GM19023 (cell line): ENCODE measurements at regions not wholly inside any gene's neighbourhood (a gene's known extent, or its start where the extent isn't known, plus 50 kb on each side); places are given as distances from the start of the nearest gene placed in this dataset.

Source experiments
- ATAC-seq: cut with Tn5 transposase; IDR thresholded peaks from one replicate; pipeline ENCODE4 v1.9.1; 2021; ENCODE audit warnings: mild to moderate bottlenecking, moderate library complexity; ENCODE audit not compliant: unreplicated experiment

DNA sequence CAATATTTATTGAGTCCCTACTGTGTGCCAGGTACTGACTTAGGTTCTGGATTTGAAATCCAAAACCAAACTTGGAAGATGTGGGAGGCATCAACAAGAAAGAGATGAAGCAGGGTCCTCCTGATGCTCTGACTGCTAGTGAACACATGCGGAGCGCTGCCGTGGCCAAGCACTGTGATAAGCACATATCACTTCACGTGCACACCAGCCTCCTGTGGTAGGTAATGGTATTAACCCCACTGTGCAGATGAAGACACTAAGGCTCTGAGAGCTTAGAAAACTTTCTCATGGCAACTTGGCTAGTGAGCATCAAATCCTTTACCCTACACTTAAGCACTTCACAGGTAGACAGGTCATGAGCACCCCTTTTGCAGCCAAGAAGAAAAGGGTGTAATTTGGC, 216.1 kb downstream of the HAUS1 start:
- no peak for ATAC-seq

DNA sequence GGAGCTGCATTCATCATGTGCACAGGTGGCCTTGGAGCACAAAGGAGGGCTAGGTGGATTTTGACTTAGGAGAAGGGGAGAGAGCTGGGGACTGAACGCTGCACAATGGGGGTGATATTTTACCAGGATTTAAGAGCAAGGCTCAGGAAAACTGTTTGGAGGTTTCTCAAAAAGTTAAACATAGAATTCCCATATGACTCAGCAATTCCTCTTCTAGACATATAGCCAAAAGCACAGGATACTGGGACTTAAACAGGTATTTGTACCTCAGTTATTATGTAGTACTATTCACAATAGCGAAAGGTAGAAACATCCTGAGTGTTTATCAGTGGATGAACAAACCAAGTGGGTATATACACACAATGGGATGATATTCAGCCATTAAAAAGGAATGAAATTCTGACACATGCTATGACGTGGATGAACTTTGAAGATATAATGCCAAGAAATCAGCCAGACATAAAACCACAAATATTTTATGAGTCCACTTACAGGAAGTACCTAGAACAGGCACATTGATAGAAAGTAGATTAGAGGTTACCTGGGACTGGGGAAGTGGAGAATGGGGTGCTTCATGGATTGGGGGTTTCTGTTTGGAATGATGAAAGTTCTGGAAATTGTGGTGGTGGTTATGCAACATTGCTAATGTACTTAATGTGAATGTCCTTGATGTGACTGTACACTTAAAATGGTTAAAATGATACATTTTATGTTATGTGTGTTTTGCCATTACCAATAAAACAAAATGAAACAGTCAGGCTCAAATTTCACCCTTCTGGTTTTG, 216.9 kb downstream of the HAUS1 start:
- ATAC-seq, result no peak

DNA sequence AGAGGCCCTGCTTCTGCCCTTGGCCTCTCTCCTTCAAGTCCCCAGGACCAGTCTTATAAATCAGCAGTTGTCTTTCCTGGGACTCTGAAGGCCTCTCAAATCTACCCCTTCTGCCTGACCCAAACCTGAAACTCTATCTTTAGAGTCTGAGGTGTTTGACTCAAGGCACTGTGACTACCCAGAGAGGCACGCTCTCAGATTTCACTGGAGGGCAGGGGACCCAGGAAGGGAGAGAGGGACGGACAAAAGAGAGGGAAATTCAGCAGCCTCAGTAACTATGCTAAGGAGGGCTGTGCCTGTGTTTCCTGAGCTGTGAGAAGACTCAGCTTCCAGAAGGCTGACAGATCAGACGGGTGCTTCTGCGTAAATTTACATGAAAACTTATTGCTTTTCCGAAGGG, 217.8 kb downstream of the HAUS1 start:
- ATAC-seq, result no peak

DNA sequence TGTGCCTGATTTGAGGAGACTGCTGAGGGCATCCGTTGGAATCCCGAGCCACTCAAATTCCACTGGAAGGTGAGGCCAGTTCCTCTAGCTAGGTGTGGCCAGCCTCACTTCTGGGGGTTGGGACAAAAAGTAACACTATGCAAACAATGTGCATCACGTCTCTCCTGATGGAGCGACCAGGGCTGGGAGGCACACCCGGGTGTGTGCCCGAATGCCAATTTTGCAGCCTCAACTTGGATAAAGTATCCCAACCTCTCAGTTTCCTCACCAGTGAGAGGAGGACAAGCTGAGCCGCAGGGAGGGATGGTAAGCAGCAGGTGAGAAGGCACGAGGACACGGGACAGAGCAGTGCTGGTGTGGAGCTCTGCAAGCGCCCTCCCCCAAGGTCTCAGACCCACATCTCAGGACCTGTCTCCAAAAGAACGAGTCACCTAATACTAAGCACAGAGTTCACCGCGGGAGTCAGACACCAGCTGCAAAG, 218.3 kb downstream of the HAUS1 start:
- no peak for ATAC-seq

DNA sequence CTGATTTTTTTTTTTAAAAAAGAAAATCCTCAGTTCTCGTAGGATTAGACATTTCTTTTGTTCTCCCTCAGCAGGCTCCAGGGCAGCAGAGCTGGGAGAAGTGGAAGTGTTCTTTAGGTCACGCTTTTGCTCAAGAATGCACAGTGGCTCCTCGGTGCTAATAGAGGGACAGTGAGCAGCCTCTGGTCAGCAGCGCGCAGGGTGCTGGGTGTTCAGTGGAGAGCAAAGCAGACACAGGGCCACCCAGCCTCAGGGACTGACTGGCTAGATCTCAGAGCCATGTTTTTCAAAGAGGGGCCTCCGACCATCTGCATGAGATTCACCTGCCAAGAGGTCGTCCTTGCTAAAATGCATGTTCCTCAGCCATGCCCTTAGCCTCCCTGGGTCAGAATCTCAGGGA, 218.8 kb downstream of the HAUS1 start:
- no peak for ATAC-seq

DNA sequence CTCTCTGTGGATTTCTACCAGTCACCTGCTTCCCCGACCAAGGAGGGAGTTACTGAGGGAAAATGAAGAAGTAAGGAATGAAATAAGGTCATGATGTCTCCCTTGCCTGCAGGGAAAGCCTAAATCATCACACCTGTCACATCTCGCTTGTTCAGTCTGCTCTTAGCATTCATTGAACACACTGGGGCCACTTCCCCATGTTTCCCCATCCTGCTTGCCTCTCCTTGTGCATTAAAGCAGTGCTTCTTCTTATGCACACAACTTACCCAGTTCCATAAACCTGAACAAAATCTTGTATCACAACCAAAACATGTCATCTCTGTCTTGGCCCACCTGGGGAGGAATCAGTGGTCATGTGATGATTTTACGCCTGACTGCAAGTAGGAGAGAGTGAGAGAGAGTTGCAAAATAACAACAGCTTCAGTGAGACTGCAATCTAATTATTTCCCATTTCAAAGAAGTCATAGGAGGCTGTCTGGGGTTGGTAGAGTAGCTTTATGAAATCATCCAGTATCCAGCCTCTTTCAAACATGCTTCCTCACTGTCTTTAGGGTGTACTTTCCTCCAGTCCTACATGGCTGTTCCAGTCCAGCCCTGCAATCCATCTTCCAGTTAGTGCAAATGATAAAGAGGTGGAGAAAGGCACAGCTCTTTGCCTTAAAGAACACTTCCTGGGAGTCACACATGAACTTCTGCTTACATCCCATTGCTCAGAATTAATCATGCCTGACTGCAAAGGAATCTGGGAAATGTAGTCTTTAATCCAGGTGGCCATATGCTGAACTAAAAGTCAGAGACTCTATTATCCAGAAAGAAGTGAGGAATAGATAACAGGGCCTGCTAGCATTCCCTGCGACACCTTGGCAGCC, 220.1 kb downstream of the HAUS1 start:
- ATAC-seq, result no peak

DNA sequence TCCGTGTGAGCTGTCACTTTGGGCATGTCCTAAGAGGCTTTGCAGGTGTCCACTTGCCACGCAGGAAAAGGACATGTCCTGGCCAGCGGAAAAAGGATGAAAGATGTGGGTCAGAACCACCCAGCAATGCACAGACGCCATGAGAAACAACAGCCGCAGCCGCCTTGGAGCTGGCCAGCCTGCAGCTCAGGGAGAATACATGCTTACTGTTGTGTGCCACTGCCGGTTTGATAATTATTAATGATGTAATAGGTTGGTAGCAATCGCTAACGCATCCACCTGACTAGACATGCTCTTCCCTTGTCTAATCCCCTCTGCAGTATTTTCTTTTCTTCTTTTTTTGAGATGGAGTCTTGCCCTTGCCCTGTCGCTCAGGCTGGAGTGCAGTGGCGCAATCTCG, 221.7 kb downstream of the HAUS1 start:
- ATAC-seq, result no peak

DNA sequence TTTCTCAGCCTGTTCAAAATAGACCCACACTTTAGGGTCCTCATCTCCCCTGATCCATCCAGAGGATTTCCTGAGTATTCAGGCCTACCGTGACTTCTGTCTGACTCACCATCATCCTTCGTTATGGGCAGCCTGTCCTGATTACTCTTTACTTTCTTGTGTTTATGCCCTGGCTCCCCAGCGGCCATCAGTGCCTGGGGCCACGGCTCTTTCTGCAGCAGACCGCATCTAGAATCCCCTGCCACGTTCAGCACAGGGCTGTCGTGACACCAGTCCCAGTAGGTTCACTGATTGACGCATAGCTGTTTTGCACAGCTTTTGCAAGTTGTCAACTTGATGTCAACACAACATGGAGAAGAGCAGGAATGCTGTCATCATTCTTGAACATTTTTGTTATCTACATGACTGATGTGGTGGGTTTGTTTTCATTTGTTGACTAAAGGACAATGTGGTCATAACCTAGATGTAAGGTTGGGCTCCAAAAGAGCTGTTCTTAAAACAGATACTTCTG, 225.6 kb downstream of the HAUS1 start:
- ATAC-seq, result no peak

DNA sequence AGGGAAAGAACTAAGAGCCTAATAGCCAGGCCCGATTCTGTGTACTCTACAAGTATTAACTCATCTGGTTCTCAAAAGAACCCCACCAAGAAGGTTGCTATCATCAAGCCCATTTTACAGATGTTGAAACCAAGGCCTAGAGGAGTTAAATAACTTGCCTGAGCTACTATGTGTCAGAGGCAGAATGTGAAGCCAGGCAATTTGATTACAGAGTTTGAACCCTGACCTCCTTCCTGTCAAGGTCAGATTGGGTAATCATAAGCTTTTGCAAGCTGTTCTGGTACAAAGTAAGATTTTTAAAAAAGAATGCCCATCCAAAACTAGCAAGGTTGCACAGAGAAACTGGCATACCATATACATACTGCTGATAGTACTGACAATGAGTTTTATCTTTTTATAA, 227.1 kb downstream of the HAUS1 start:
- ATAC-seq, result no peak

DNA sequence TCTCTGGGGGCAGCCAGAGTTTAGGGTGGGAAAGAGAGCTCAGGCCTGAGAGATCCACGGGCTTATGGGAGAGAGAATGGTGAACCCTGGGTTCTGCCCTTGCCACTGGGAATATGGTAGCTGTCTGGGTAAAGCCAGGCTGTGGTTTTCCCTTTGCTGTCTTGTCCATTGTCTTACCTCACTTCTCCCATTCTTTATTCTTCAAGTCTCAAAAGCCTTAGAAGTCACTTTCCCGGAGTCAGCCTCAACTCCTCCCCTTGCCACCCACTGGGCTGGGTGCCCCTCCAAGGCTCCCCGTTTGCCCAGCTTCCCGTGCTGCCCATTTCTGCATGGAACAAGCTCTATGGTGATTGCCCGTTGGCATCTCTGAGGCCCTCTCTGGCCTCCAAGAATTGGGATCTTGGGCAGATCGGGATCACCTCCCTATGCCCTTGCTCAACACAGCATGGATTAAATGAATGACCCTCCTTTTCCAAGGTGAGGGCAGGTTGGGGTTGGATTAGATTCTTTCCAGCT, 228.2 kb downstream of the HAUS1 start:
- no peak for ATAC-seq

DNA sequence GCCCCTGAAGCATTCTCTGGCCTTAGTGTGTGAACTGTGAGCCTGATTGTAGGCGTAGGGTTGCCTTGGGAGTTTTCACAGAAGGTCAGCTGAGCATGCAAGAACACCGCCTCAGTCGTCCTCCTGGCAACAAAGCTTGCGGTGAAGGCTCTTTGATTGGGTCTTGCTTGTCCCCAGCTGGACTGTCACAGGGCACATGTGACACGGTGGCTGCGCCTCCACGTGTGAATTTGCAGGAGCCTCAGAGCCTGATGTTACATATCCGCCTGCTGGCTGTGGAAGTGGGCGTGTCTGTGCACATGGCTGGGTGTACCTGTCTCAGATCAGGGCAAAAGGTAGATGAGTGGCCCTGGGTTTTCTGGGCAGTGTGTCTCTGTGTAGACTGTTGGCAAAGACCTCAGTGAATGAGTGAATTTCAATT, 228.7 kb downstream of the HAUS1 start:
- no peak for ATAC-seq

DNA sequence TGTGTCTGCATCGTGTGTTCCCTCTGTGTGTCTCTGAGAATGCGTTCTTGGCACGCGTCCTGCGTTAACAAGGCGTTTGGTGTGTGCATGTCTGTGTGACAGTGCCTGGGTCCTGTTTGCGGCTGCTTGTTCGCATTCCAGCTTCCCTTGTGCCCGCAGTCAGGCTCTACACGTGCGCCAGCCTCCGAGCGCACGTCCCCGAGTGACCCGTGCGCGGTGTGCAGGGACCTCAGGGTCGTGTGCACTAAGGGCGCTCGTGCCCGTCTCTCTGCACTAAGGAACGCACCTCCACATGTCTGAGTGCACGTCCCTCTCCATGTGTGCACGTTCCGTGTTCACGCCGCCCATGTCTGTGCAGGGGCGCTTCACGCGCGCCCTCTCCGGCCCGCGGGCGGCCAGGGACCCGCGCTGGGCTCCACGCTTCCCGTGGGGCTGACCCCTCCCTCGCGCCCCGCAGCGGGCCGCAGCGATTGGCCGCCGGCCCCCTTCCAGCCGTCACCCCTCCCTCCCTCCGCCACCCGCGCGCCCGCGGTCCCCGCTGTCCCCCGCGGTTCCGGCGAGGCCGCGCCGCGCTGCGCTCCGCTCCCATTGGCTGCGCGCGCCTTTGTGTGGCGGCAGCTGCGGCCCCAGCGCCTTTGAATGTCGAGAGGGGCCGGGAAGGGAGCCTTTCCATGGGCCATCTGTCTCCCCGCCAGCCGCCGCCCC, 229.4 kb downstream of the HAUS1 start:
- no peak for ATAC-seq

DNA sequence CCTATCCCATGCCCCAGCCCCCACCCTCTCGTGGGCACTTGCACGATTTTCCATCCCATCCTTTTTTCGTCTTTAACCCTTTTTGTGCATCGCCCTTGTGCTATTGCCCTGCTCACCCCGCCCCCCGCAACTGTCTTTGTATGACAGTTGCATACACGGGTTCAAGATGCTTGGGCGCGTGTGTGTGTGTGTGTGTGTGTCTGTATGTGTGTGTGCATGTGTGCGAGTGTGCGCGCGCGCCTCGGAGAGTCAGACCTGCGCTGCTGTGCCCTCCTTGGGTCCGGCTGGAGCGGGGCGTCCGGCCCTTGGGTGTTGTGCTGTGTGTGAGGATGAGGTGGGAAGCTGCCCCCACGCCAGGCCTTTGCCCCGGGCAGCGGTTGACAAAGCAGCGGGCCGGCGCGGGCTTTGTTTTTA, 230.7 kb downstream of the HAUS1 start:
- ATAC-seq, result no peak

DNA sequence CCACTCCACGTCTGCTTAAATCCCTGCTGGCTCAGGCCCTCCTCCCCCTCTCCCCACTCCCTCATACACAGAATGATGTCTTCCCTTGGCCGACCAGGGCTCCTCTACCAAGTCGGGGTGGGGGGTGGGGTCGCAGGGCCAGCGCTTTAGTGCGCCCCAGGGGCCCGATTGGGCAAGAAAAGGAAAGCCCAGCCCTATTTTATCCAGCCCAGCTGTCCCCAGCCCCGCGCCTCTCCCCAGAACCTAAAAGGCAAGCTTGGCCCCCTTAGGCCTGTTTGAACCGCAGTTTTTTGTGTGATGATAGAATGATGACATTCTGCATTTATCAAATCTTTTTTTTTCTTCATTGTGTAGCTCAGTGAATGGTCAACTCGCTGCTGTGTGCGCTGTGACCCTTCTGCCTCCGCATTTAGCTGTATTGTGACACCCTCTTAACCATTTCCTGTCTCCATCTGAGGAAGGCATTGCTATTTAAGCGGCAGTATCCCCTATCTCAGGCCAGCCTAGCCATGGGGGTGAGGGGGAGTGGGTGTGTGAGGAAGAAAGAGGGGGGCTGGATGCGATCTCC, 231.4 kb downstream of the HAUS1 start:
- ATAC-seq, result no peak

DNA sequence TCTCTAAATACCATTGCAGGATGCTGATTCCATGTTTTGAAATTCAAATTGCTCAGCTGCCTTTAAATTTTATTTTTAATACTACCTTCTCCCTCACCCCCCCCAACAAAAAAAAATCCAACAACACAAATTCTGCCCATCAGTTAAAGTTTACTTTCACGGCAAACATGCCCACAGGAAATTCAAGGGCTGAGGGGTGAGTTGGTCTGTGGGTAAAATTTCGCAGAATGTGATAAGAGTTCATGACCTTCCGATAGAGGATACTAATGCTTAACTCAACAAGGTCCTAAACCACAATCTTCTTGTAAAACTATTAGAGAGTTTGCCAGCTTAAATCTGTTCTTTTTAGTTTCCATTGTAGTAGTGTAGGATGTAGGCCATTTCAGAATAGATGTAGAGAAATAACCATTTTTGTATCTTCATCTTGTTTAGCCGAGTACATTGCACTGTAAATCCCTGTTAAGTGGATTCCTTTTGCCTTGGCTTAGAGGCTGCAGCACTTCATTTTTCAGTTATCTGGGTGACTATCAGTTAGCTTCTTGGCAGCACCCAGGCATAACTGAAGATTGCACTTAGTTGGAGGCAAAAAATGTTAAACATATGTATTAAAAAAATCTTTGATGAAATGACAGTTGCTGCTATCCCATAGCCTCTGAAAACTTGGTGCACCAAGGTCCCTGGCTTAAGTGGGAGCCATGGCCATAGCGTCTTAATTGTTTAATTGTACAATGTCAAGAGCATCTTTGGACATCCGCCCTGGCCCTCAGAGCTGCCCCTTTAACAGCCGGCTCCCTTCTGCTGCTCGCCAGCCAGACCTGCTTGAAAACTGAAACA, 232.3 kb downstream of the HAUS1 start:
- ATAC-seq, result no peak

DNA sequence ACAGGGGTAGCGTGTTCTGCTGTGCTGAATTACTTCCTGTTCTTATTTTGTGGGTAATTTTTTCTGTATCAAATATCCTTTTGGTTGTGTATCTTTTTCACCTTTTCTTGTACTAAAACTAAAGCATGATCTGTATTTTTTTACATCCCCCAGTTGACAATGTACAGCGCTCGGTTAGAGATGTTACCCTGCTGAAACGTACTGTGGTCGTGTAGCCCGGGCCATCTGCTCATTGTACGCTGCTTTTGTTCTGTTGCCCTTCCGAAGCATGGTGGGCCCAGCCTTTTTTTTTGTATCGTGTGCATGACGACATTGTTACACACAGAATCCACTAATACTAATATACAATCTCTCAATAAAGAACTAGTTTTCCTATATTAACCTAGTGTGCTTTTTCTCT, 233.1 kb downstream of the HAUS1 start:
- ATAC-seq, result no peak

DNA sequence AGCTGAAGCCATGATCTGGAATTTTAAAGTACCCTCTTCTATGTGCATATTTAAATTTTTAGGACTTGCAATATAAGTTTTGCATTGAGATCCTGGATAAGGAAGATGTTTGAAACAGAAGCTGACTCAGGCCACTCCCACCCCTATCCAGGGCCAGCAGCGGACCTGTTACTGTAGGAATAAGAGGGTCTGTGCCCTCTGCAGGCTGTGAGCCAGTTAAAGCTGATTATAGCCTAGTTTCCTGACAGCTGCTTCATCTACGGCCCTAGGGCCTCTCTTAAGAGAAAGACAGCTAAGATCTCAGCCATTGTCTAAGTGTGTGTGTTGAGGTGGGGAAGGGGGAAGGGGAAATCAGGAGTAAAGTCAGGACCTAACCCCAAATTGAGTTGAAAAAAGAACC, 234.0 kb downstream of the HAUS1 start:
- no peak for ATAC-seq

DNA sequence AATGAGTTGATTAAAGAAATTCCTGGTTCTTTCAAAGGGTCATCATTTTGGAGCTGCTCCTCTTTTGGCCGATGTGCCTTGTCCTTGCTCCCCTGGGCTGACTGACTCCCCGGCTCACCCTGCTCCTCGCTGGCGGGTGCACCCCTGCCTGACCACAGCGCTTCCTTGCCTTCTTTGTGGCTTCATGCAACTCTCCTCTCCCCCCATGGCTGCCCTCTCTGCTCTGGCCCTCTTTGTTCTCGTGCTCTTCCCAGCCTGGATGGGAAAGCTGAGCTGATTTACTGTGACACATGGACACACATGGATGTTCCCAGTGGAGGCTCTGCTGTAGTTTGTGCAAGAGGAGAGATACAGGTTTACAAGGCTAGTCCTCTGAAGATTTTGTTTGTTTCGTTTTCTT, 234.6 kb downstream of the HAUS1 start:
- no peak for ATAC-seq

DNA sequence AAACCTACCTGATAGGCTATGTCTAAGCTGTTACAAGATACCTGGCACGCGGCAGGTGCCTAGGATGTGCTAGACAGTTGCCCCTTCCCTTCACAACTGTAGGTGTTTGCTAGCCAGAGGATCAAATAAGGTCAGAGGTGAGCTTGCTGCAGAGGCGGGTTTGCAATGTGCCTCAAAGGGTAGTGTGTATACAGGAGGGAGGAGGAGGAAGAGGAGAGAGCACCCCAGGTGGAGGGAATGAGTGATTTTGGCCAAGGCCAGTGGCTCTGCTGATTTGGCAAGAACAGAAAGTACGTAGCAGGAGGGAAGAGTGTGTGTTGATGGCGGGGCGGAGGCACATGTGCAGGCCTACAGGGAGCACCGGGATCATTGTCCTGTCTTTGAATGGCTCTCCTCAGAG, 236.5 kb downstream of the HAUS1 start:
- ATAC-seq, result no peak

DNA sequence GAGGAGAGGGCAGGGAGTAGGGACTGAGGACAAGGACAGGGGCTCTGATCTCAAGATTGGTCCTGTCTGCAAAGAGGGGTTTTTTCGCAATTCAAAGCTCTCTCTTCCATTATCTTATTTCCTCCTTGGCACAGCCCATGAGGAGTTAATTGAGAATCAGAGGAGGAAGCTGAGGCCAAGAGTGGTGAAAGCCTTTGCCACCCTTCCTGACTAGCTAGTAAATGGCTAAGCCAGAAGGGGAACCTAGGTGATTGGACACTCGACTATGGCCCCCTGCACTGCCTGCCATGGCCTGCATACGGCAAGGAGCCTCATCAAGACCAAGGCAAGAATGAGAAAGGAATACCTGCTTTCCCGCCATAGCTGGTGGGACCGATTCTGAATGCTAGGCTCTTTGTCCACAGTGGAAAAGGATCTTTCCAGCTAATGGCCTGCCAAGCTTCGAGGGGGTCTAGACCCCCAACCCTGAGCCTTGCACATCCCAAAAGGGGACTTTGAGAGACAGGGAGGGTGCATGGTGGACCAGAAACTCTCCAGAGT, 237.9 kb downstream of the HAUS1 start:
- no peak for ATAC-seq
